CD14-positive monocyte (primary cell): ENCODE measurements at regions not wholly inside any gene's neighbourhood (a gene's known extent, or its start where the extent isn't known, plus 50 kb on each side); places are given as distances from the start of the nearest gene placed in this dataset.

Experiments
- DNase-seq, 3 donors: peaks; one replicate each; pipeline ENCODE4 v3.0.0-alpha.2; 2011 to 2022
- H2AFZ ChIP-seq: 2 replicates; pipeline ENCODE4 v1.6.0; 2012; ENCODE audit warnings: mild to moderate bottlenecking, low read depth, low read length, inconsistent platforms; ENCODE audit not compliant: insufficient read depth, poor library complexity, severe bottlenecking
- H3K27ac ChIP-seq, 2 donors: 1 replicate in 1 of 2; 2 replicates in 1 of 2; pipeline ENCODE4 v1.5.1; 2012 to 2013; ENCODE audit warnings: low read length in 2 of 2, control low read depth in 1 of 2, inconsistent platforms in 1 of 2, low read depth in 1 of 2, mild to moderate bottlenecking in 1 of 2
- H3K27me3 ChIP-seq, 2 donors: one replicate each; pipeline versions ENCODE4 v1.6.0 to v1.6.1; 2011 to 2013; ENCODE audit warnings: low read length in 2 of 2; ENCODE audit not compliant: control insufficient read depth in 2 of 2, insufficient read depth in 2 of 2
- H3K36me3 ChIP-seq, 2 donors: replicated peaks in 1 of 2; 1 replicate in 1 of 2; 2 replicates in 1 of 2; pipeline versions ENCODE4 v1.5.1 to v1.6.1; 2012 to 2013; ENCODE audit warnings: low read length in 2 of 2, control low read depth in 1 of 2, inconsistent platforms in 1 of 2, mild to moderate bottlenecking in 1 of 2; ENCODE audit not compliant: insufficient read depth in 2 of 2, control insufficient read depth in 1 of 2
- H3K4me1 ChIP-seq, 2 donors: 1 replicate in 1 of 2; 2 replicates in 1 of 2; pipeline versions ENCODE4 v1.5.1 to v1.6.1; 2012 to 2013; ENCODE audit warnings: low read length in 2 of 2, control low read depth in 1 of 2, inconsistent platforms in 1 of 2, mild to moderate bottlenecking in 1 of 2, moderate library complexity in 1 of 2; ENCODE audit not compliant: insufficient read depth in 2 of 2, control insufficient read depth in 1 of 2
- H3K4me2 ChIP-seq: replicated peaks from 2 replicates; pipeline ENCODE3; 2012; ENCODE audit warnings: low read length, moderate library complexity, mild to moderate bottlenecking; ENCODE audit not compliant: poor library complexity, severe bottlenecking; ENCODE audit errors: extremely low read depth
- H3K4me3 ChIP-seq, 3 experiments: fragments of 200-600 bp in 1 of 3; sonication (generic) in 1 of 3; replicated peaks in 1 of 3; 1 replicate in 2 of 3; 2 replicates in 1 of 3; pipeline ENCODE4 v1.5.1; 2011 to 2013; ENCODE audit warnings: low read length in 3 of 3, mild to moderate bottlenecking in 3 of 3, control low read depth in 2 of 3, low read depth in 2 of 3, inconsistent platforms in 1 of 3, moderate library complexity in 1 of 3
- H3K79me2 ChIP-seq: 2 replicates; pipeline ENCODE4 v1.6.0; 2012; ENCODE audit warnings: mild to moderate bottlenecking, control low read depth, inconsistent platforms, low read length, moderate library complexity; ENCODE audit not compliant: insufficient read depth
- H3K9ac ChIP-seq: 2 replicates; pipeline ENCODE4 v1.6.0; 2017; ENCODE audit warnings: low read length, mild to moderate bottlenecking; ENCODE audit not compliant: insufficient read depth, poor library complexity, severe bottlenecking
- H3K9me3 ChIP-seq, 2 donors: replicated peaks in 1 of 2; 1 replicate in 1 of 2; 2 replicates in 1 of 2; pipeline versions ENCODE4 v1.5.1 to v1.6.1; 2012 to 2013; ENCODE audit warnings: low read length in 2 of 2, control low read depth in 1 of 2; ENCODE audit not compliant: control insufficient read depth in 1 of 2, insufficient read depth in 1 of 2
- H4K20me1 ChIP-seq: 2 replicates; pipeline ENCODE4 v1.6.0; 2012; ENCODE audit warnings: mild to moderate bottlenecking, low read length, control low read depth, moderate library complexity; ENCODE audit not compliant: insufficient read depth
- H3K27ac Mint-ChIP-seq, 7 donors: one replicate each; pipeline ENCODE4 v1.8.0; 2020; ENCODE audit warnings: mild to moderate bottlenecking in 7 of 7, mixed read lengths in 7 of 7, moderate library complexity in 6 of 7, inconsistent platforms in 2 of 7
- H3K27me3 Mint-ChIP-seq, 3 donors: one replicate each; pipeline ENCODE4 v1.8.0; 2021 to 2022; ENCODE audit warnings: low read depth in 3 of 3, mild to moderate bottlenecking in 3 of 3, mixed read lengths in 3 of 3, moderate library complexity in 3 of 3, inconsistent platforms in 1 of 3
- H3K36me3 Mint-ChIP-seq, 2 donors: one replicate each; pipeline ENCODE4 v1.8.0; 2020; ENCODE audit warnings: mixed read lengths in 2 of 2, inconsistent platforms in 1 of 2, mild to moderate bottlenecking in 1 of 2
- H3K4me1 Mint-ChIP-seq: one replicate; pipeline ENCODE4 v1.8.0; 2020; ENCODE audit warnings: mild to moderate bottlenecking, mixed read lengths
- H3K4me3 Mint-ChIP-seq, 2 donors: one replicate each; pipeline ENCODE4 v1.8.0; 2020; ENCODE audit warnings: mild to moderate bottlenecking in 2 of 2, mixed read lengths in 2 of 2, moderate library complexity in 1 of 2
- H3K9me3 Mint-ChIP-seq, 7 donors: one replicate each; pipeline ENCODE4 v1.8.0; 2020 to 2022; ENCODE audit warnings: mixed read lengths in 7 of 7, mild to moderate bottlenecking in 6 of 7, moderate library complexity in 6 of 7, inconsistent platforms in 2 of 7
- WGBS: methylation state at CpG from one replicate; pipeline ENCODE4 v1.1.5; 2013; ENCODE audit warnings: missing lambda C conversion rate; ENCODE audit not compliant: insufficient coverage; 5-methylcytosine and 5-hydroxymethylcytosine counted together
- intact Hi-C, 2 donors: fragments of 100-400 bp; cut with micrococcal nuclease; formaldehyde crosslinking; loops; one replicate each; pipeline versions ENCODE4 v1.15.0 to v1.15.1; 2023
- TF ChIP-seq, protein P1 (sequence below): fragments of 200-600 bp; IDR thresholded peaks from one replicate; pipeline ENCODE4 v1.8.0; 2022; ENCODE audit warnings: antibody characterized with exemption, mild to moderate bottlenecking

- Mint-ChIP-seq H3K4me3 (no peak overlapping the region), H3K27me3 (peaks cover 0 to 3% (median 0%) of the 10 kb centered on the region in 3 donors), H3K4me1 (peaks cover 8% of the 10 kb centered on the region), H3K36me3 (no peaks in the 10 kb centered on the region), H3K9me3 (peaks cover 0 to 9% (median 2%) of the 10 kb centered on the region in 7 donors), H3K27ac (no peak overlapping the region)
- H3K9me3 ChIP-seq: peaks cover 0 to 3% of the 10 kb centered on the region in 2 donors
- H3K9ac ChIP-seq: no peak overlapping the region
- H2AFZ ChIP-seq: no peak overlapping the region
- H4K20me1 ChIP-seq: no peaks in the 10 kb centered on the region
- no peak overlapping the region for H3K4me2 ChIP-seq
- H3K36me3 ChIP-seq: no peaks in the 10 kb centered on the region
- no CpG with 5 or more reads among the region's 5 CpGs for WGBS
- no peaks in the 10 kb centered on the region for H3K79me2 ChIP-seq
- no peak overlapping the region for H3K4me3 ChIP-seq
- no peak overlapping the region for H3K27ac ChIP-seq
- DNase-seq: no peak
- TF ChIP-seq, protein P1, sequence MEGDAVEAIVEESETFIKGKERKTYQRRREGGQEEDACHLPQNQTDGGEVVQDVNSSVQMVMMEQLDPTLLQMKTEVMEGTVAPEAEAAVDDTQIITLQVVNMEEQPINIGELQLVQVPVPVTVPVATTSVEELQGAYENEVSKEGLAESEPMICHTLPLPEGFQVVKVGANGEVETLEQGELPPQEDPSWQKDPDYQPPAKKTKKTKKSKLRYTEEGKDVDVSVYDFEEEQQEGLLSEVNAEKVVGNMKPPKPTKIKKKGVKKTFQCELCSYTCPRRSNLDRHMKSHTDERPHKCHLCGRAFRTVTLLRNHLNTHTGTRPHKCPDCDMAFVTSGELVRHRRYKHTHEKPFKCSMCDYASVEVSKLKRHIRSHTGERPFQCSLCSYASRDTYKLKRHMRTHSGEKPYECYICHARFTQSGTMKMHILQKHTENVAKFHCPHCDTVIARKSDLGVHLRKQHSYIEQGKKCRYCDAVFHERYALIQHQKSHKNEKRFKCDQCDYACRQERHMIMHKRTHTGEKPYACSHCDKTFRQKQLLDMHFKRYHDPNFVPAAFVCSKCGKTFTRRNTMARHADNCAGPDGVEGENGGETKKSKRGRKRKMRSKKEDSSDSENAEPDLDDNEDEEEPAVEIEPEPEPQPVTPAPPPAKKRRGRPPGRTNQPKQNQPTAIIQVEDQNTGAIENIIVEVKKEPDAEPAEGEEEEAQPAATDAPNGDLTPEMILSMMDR: no peak
- peaks cover 0 to 8% of the 10 kb centered on the region in 2 donors for H3K4me1 ChIP-seq
- H3K27me3 ChIP-seq: no peaks in the 10 kb centered on the region
- intact Hi-C loops: no loop called here
Observed at GRCh38 chr4:13711233-13711785, 83.8 kb upstream of the BOD1L1 start.

- DNase-seq: no peak
- Mint-ChIP-seq H3K27ac (no peak overlapping the region), H3K27me3 (peaks cover 0 to 6% (median 2%) of the 10 kb centered on the region in 3 donors), H3K4me1 (no peaks in the 10 kb centered on the region), H3K9me3 (peaks cover 0 to 7% (median 1%) of the 10 kb centered on the region in 7 donors), H3K36me3 (no peaks in the 10 kb centered on the region), H3K4me3 (no peak overlapping the region)
- H2AFZ ChIP-seq: no peak overlapping the region
- H3K4me2 ChIP-seq: no peak overlapping the region
- H3K36me3 ChIP-seq: no peaks in the 10 kb centered on the region
- no peaks in the 10 kb centered on the region for H3K4me1 ChIP-seq
- H3K79me2 ChIP-seq: no peaks in the 10 kb centered on the region
- no peak overlapping the region for H3K27ac ChIP-seq
- no peaks in the 10 kb centered on the region for H3K9me3 ChIP-seq
- no peaks in the 10 kb centered on the region for H4K20me1 ChIP-seq
- 60% methylated on average over 1 of the region's 2 CpGs for WGBS
- intact Hi-C loops: no loop called here
- H3K4me3 ChIP-seq: no peak overlapping the region
- TF ChIP-seq, protein P1: no peak
- H3K9ac ChIP-seq: no peak overlapping the region
- H3K27me3 ChIP-seq: no peaks in the 10 kb centered on the region
Observed at GRCh38 chr4:13721894-13722293, 94.4 kb upstream of the BOD1L1 start.
